NCI-H1694 (cell line): ENCODE measurements at regions not wholly inside any gene's neighbourhood (a gene's known extent, or its start where the extent isn't known, plus 50 kb on each side); places are given as distances from the start of the nearest gene placed in this dataset.
"Not testable (repeated sequence)": the region's sequence is repeated elsewhere in the genome, so short reads cannot be mapped to it uniquely, and the experiment has no call there.

Source experiments
- DNase-seq: peaks from one replicate; lab custom pipeline; 2025; lab: John Stamatoyannopoulos, UW

GRCh38 chr3:75604286-75604934 lies 59.7 kb upstream of the FRG2C start:
- not testable (repeated sequence) for DNase-seq

- not testable (repeated sequence) for DNase-seq
These were observed 56.1 kb upstream of the FRG2C start for GRCh38 chr3:75607996-75608395.

- not testable (repeated sequence) for DNase-seq
These were observed 54.5 kb upstream of the FRG2C start for GRCh38 chr3:75609598-75609997.

- no peak for DNase-seq
These were observed 53.4 kb upstream of the FRG2C start for GRCh38 chr3:75610773-75611172.

GRCh38 chr3:75611724-75612460 lies 52.2 kb upstream of the FRG2C start:
- not testable (repeated sequence) for DNase-seq
